ENCODE measurements at regions not wholly inside any gene's neighbourhood (a gene's known extent, or its start where the extent isn't known, plus 50 kb on each side); places are given as distances from the start of the nearest gene placed in this dataset.

- intact Hi-C loops (cut with DNase I) = no loop called here
Observed at GRCh38 chr1:199170711-199171110, 531.9 kb downstream of the PTPRC start.

GRCh38 chr1:199172171-199173124 is 533.6 kb downstream of the PTPRC start:
- no peaks in the 10 kb centered on the region for H3K4me1 ChIP-seq
- no peak for TF ChIP-seq CTCF (IDR thresholded peaks at IDR 0.05)
- H3K4me3 ChIP-seq = no peak overlapping the region
- intact Hi-C loops (cut with DNase I) = no loop called here
- H3K9me3 ChIP-seq = no peaks in the 10 kb centered on the region
- H3K27ac ChIP-seq = no peak overlapping the region
- no peaks in the 10 kb centered on the region for H3K36me3 ChIP-seq
- DNase-seq (ENCODE audit: low spot score in 2 of 2) = no peak
- H3K27me3 ChIP-seq = no peaks in the 10 kb centered on the region

More at GRCh38 chr1:199170711-199171110, 531.9 kb downstream of the PTPRC start:
- Histone ChIP-seq H3K27ac (no peak overlapping the region), H3K36me3 (no peaks in the 10 kb centered on the region), H3K9me3 (no peaks in the 10 kb centered on the region), H3K4me3 (no peak overlapping the region), H3K27me3 (no peaks in the 10 kb centered on the region), H3K4me1 (no peaks in the 10 kb centered on the region)
- no peak for TF ChIP-seq CTCF (IDR thresholded peaks at IDR 0.05)
- no peak for DNase-seq (ENCODE audit: low spot score in 2 of 2)

- no peak for TF ChIP-seq CTCF (IDR thresholded peaks at IDR 0.05)
- DNase-seq (ENCODE audit: low spot score in 2 of 2) = no peak
- Histone ChIP-seq H3K9me3 (no peaks in the 10 kb centered on the region), H3K4me3 (no peak overlapping the region), H3K36me3 (no peaks in the 10 kb centered on the region), H3K27ac (no peak overlapping the region), H3K4me1 (no peaks in the 10 kb centered on the region), H3K27me3 (no peaks in the 10 kb centered on the region)
- intact Hi-C loops (cut with DNase I) = no loop called here
Observed at GRCh38 chr1:199173356-199173755, 534.5 kb downstream of the PTPRC start.

GRCh38 chr1:199174336-199174735 is 535.5 kb downstream of the PTPRC start:
- no peaks in the 10 kb centered on the region for H3K9me3 ChIP-seq
- no peaks in the 10 kb centered on the region for H3K27me3 ChIP-seq
- no peak overlapping the region for H3K4me3 ChIP-seq
- H3K36me3 ChIP-seq = no peaks in the 10 kb centered on the region
- no peak for DNase-seq (ENCODE audit: low spot score in 2 of 2)
- intact Hi-C loops (cut with DNase I) = no loop called here
- TF ChIP-seq CTCF (IDR thresholded peaks at IDR 0.05) = no peak
- no peaks in the 10 kb centered on the region for H3K4me1 ChIP-seq
- no peak overlapping the region for H3K27ac ChIP-seq

GRCh38 chr1:199176713-199177112 is 537.9 kb downstream of the PTPRC start:
- no peak for TF ChIP-seq CTCF (IDR thresholded peaks at IDR 0.05)
- intact Hi-C loops (cut with DNase I) = no loop called here
- Histone ChIP-seq H3K27ac (no peak overlapping the region), H3K36me3 (no peaks in the 10 kb centered on the region), H3K9me3 (no peaks in the 10 kb centered on the region), H3K4me1 (no peaks in the 10 kb centered on the region), H3K4me3 (no peak overlapping the region), H3K27me3 (no peaks in the 10 kb centered on the region)
- DNase-seq (ENCODE audit: low spot score in 2 of 2) = no peak

All from ascending aorta (tissue), 2 donors.